T-helper 1 cell (primary cell): ENCODE measurements at regions not wholly inside any gene's neighbourhood (a gene's known extent, or its start where the extent isn't known, plus 50 kb on each side); places are given as distances from the start of the nearest gene placed in this dataset.

ENCODE experiments used
- DNase-seq, 5 donors: peaks; one replicate each; pipeline ENCODE4 v3.0.0-alpha.2; 2012 to 2020

DNA sequence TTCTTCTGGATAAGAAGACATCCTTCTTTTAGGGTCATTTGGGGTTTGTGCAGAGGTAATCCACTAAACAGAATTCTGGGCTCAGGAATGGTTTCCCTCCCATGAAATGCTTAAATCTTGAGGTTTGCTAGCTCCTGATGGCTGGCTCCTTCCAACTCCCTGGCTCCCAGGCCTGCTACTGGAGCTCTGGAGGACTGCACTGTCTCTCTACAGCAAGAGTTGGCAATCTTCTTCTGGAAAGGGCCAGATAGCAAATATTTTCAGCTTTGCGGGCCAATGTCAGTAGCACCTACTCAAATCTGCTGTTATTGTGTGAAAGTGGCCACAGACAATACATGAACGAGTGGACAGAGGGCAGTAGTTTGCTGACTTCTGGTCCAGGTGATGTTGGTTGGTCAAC is 174.2 kb upstream of the CTBP2 start:
- DNase-seq: no peak

DNA sequence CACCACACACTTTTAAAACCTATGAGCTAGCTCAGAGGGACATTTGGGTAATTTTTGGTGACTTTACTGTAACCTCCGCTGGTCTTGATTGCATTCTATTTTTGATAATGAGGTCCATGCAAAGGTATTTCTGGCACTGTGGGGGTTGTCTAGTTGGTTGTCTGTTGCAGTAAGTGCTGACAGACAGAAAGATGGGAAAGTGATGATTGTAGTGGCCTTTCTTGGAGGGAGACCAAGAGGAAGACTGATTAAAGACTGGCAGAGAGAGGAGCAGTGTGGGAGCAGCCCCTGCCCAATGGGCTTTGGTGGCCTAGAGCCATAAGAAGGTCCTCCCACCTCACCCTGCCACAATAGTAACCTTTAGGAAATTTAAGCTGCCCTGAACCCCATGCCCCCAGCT is 173.4 kb upstream of the CTBP2 start:
- DNase-seq: no peak

DNA sequence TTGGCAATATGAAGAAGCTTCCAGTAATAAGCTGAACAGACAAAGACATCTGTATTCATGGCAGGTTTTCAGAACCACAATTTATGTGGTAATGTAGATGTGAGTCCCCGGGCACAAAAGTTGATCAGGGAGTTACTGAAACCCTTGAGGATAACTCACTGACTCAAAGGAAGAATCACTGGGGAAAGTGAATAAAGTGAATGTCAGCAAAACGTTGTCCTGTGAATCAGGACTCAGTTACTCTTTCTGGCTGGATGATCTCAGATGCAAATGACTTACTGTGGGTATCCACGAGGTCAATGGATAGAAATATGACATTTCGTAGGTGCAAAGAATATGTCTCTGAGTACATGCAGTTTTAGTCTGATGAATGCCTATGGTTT is 172.8 kb upstream of the CTBP2 start:
- DNase-seq: no peak

DNA sequence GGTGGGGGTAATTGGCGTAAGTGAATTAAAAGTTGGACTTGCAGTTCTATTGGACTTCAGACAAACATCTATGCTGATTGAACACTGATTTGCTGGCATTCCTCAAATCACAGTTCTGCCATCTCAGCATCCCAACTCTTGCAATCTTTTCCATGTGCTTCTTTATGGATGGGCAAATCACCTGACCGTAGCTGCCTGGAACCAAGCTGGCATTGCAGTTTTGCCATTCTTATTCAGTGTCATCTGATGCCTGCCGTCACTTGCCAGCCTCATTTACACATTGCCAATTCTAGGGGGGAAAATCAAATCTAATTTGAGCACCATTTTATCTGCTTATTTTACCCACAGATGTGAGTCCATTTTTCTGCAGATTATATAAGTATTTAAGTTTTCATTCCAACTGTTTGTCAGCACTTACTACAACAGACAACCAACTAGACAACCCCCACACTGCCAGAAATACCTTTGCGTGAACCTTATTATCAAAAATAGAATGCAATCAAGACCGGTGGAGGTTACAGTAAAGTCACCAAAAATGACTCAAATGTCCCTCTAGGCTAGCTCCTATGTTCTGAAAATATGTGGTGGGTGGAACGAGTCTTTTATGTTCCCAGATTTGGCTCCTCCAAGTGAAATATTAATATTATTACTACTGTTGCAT is 172.3 kb upstream of the CTBP2 start:
- DNase-seq: no peak

DNA sequence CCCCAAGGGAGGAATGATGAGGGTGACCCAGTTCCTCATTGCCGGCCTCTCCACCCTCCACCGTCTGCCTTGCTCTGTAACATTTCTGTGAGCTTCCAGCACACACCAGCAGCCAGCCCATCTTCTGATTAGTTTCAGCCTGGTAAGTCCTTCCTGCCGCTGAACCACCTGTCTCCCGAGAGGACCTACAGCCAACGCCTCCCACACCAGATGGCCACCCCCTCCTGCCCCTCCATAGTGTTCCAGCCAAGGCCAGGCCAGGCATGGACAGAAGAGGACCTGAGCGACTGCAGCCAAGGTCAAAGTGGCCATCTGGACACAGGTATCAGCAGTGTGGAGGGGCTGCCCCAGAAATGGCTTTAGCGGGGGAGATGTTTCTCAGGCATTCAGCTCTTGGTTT is 170.7 kb upstream of the CTBP2 start:
- DNase-seq: no peak

DNA sequence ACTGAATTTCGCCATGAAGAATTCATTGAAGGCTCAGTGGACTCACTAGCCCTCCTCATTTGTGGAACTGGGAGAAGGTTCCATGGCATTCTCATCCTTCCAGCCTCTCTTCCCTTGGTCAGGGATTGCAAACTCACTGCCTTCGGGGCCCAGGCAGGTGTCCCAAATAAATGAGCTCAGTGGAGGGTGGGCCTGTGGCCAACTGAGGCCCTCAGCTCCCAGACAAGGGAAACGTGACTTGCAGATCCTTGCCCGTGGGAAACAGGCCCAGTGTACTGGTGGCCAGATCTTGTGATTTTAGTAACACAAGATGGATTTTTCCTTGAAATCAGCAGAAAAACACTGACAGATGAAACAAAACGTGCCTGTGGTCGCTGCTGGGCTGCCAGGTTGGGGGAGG is 168.7 kb upstream of the CTBP2 start:
- DNase-seq: no peak

DNA sequence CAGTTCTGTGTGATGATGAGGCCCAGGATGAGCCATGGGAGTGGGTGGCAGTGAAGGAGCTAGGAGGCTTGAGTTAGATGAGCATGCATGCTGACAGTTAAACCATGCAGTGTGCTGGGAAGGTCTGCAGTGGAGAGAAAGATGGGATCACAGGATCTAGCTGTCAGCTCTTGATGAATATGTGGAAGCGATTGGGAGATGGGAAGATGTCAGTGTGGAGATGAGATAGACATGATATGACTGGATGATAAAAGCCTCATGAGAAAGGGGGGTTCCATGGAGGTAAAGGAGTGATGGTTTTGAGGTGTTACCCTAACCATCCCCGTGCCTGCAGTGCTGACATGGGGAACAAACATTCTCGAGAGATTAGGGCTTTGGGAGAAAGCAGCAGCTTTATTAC is 165.0 kb upstream of the CTBP2 start:
- DNase-seq: no peak

DNA sequence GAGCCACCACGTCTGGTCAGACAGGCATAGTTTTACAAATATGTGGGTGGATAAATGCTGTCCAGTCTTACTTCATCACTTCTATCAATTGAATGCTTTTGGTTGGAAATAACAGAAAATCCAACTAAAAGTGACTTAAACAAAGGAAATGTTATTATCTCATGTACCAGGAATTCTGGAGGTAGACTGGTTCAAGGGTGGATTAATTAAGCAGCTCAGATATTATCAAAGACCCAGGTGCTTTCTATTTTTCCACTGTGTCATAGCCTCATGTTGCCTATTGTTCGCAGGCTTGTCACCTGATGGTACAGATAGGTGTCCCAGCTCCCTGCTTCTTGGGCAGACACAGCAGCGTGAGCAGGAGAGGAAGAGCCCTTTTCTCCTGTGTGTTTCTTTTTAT is 156.1 kb upstream of the CTBP2 start:
- no peak for DNase-seq

DNA sequence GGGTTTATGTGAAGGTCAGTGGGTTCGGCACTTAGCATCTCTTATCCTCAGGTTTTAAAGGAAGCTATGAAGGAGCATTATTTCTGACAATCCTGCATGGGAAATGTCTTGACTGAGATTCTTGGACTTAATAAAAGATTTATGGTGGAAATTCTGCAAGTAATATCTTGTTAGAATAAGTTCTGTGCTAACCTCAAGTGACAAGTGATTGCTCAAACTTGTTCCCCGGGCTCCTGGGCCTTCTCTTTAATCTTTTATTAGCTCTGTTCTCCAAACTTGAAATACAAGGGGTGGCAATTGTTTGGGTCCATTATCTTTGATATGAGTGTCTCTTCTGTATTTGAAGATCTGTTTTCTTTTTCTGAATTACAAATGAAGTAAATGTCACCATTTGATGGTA is 140.6 kb upstream of the CTBP2 start:
- no peak for DNase-seq

DNA sequence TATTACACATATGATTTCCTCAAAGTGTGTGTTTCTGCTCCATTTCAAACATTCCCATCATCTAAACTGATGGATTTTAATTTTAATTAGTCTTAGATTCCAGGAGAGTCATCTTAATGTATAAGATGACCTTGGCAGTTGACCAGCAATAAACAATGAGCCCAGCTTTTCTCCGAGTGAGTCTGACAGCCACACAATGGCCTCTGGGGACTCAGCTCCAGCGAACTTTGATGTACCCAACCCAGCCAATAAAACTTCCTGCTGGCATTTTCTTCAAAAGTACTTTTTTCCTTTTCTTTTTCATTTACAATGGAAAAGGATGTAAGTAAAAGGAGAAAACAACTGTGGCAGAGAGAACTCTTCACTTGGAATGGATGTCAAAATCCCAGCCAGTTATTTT is 139.1 kb upstream of the CTBP2 start:
- no peak for DNase-seq

DNA sequence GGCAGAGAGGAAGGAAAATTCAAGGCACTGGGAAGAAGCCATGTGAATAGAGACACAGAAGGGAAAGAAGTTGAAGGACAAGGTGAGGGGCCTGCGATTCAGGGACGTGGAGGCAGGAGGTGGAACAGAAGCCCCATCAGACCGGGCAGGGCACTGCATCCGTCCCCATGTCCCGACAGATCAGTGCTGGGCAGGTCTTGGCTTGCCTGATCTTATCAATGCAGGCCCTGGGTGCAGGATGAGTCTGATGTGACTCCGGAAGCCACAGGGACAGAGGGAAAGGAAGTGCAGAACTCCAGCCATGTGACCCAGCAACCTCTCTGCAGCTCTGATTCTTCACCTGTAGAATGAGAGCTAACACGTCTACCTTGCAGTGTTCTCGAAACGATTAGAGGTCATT is 136.2 kb upstream of the CTBP2 start:
- DNase-seq: no peak

DNA sequence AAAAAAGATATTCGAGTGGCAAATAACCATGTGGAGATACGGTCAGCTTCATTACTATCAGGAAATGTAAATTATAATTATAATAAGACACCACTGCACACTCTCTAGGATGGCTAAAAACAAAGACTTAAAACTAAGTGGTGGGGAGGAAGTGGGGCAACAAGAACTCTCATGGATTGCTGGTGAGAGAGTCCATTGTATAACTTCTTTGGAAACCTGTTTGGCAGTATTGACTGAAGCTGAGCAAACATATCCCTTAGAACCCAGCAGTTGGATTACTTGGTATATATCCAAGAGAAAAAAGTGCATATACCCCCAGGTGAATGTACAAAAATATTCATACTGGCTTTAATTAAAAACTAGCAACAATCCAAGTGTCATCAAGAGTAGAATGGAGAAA is 133.7 kb upstream of the CTBP2 start:
- DNase-seq: no peak

DNA sequence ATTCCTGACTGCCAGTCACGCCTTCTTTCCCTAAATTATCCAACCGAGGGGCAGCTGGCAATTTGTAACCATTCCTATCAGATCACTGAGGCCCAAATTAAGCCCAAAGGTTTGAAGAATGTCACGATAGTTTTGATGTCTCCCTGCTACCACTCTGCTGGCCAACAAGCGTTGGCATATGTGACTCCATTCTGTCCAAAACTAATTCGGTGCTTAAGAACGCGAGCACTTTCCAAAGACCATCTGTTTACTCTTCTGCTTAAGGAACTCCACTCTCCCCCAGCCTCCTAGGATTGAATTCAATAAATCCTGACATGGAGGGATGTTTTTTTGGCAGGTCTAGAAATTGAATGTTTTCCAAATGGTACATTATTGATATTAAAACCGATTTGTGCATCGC is 131.5 kb upstream of the CTBP2 start:
- DNase-seq: no peak

DNA sequence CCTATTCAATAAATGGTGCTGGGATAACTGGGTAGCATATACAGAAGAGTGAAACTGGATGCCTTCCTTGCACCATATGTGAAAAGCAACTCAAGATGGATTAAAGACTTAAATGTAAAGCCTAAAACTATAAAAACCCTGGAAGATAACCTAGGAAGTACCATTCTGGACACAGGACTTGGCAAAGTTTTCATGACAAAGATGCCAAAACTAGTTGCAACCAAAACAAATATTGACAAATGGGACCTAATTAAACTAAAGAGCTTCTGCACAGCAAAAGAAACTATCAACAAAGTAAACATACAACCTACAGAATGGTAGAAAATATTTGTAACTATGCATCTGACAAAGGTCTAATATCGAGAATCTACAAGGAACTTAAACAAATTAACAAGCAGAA is 129.1 kb upstream of the CTBP2 start:
- no peak for DNase-seq

DNA sequence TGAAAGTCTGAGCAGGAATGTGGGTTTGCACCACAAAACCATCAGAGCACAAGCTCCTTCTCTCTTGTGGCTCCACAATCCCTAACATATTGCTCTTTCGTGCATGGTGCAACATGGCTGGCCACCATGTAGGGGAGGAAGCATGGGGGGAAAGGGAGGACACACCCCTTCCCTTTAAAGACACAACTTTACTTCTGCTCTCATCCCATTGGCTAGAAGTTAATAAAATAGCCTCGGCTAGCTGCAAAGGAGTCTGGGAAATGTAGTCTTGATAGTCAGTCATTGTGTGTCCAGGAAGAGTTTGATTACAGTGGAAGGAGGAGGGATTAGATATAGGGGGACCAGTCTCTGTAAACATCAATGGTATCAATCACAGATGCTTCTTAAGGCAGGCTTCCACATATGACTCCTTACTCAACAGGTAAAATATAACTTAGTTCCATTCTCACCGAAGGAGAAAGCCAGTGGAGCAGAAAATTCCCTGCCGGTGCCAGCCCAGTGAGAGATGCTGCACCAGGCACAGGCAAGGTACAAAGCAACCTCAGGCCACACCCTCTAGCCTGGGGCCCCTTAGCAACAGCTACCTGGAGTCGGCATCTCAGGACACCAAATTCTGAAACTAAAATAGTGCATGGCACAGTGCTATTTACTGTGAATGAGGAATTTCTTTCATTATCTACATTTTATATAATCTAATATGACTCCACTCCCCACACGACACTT is 124.7 kb upstream of the CTBP2 start:
- DNase-seq: no peak

DNA sequence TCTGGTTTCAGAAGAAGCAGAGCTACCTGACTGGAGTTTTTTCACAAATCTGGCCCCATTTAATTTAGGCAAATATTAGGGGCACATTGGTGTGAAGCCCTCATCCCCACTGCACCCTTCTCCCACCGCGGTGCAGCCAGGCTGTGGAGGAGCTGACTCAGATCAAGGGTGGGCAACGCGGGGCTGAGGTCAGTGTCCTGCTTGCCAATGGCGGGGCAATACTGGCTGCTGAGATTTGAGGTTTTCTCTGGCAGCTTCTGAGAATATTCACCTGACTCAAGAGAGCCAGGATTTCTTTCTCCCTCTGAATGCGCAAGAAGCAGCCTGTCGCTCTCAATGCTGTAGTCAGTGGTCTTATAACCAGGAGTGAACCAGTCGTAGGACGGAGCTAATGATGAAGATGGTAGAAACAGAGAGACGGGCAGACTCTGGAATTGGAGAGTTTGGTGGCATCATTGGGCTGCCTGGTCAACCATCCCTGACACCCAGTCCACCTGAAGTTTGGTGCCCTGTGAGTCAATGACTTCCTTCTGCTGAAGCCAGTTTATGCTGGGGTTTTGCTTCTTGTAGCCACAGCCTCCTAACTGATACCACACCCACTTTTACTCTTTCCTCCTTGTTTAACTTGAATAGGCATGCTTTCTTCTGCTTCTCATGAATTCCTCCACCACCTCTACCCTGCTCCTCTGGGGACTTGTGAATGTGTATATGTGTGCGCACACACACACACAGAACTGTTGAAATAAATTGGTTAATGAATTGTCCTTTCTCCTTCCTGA is 123.7 kb upstream of the CTBP2 start:
- no peak for DNase-seq

DNA sequence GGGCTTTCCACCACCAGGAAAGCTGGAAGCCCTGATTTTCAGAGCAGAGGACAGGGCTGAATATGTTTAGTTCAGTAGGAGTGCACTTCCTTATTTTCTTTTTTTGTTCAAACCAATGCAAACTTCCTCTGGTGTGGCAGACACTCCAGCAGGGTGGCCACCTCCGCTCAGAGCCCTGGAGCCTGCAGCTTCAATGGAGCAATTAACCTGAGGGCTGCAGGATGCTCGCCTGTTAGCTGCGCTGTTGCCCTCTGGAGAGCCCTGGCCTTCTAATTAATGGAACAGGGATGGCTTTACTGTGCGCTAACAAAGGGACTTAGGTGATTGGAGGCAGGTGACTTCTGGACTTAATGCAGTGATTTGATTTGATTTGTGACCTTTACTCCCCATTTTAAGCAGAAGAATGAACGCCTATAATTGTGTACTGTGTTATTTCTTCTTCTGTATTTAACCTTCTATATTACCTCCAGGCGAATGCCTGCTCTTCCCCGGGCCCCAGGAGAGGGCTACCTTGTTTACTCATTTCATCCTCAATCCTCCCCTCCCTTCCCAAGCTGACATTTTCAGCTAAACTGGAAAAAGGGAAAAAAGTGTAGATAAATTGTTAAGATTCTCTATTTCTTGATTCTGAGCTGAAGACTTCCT is 123.0 kb upstream of the CTBP2 start:
- DNase-seq: no peak

DNA sequence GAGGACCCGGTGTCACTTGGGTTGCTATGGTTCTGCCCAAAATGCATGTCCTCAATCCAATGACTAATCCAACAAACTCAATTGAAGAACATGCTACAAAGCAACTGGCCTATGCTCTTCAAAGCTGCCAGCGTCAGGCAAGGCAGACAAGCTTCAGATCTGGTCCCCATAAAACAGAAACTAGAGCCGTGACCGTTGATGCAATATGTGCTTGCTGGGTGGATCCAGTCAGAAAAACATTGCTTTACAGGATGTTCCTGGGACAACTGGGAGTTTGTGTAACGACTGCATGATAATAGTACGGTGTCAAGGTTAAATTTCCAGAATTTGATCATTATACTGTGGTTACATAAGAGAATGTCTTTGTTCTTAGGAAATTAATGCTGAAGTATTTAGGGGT is 120.7 kb upstream of the CTBP2 start:
- no peak for DNase-seq

DNA sequence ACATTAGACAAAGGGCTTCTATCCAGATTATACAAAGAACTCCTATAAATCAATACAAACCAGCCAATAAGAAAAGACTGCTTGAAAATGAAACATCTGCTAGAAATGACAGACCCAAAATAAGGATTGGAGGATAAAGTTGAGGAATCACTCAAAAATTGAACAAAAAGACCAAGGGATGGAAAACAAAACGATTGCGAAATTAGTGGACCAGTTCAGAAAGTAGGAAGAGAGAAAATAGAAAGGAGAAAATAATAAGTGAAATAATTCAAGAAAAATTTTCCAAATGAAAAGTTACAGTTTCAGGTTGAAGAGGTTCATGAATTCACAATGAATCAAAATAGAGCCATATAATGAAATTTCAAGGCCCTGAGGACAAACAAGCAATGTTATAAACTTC is 115.8 kb upstream of the CTBP2 start:
- no peak for DNase-seq

DNA sequence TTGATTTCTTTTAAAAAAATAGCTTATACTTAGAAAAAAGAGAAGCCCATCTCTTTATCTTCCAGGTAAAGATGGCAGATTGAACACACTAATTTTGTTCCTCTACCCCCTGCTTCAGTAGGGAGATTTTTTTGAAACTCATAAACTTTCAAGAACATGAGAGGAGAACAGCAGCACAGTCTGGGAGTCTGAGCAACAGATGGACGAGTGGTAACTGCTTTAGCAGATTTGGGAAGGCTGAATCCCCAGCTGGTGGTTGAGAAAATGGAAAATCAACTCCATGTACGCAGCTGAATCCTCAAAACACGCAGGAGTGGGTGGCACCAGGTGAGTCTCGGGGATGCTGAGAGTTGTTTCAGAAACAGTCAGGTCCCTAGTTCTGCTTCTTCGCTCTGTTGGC is 114.6 kb upstream of the CTBP2 start:
- no peak for DNase-seq

DNA sequence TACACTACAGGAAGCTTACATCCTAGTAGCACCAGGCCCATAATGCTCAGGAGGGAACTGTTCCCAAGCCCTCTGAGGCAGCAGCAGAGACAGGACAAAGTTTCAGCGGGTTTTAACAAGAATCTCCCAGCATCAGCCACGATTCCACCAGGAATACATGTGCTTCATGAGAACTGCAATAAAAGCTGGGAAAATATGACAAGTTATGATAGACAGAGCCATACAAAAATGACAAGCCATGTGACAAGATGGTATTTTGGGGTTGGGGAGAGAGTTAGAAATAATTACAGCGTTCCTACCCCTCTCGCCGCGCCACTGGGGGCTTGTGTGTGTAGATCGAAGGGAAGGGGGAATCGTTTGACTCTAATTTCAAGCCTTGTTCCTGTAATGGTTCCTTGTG is 112.7 kb upstream of the CTBP2 start:
- DNase-seq: no peak

DNA sequence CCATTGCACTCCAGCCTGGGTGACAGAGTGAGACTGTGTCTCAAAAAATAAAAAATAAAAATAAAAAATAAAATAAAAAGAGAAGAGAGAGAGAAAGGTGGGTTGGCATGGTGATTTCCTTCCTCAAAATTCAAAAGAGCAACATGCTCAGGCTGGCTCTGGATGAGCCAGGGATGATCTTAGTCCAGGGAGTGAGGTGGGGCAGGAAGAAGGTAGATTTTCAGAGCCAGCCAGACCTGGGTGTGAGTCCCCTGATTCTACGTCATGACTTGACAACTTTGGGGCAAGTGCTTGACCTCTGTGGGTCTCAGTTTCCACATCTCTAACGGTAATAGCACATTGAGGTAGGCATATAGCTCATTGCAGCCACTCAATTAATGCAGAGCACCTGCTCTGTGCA is 109.4 kb upstream of the CTBP2 start:
- DNase-seq: no peak

DNA sequence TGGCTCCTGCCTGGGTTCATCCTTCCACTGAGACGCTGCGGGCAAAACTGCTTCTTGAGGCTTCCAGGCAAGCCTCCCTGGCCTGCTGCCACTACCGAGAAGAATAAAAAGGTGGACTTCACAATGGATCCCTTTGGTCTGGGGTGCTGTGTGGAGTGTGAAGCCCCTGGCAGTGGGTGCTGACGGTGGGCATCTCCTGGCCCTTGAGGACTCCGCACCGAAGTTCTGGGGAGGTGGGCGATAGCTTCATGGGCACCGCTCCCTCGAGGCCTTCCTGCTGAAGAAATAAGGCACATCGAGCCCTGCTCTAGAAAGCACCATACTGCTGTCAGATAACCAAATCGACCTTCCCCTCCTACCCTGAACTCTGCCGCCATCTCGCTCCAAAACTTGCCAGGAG is 106.6 kb upstream of the CTBP2 start:
- DNase-seq: no peak

DNA sequence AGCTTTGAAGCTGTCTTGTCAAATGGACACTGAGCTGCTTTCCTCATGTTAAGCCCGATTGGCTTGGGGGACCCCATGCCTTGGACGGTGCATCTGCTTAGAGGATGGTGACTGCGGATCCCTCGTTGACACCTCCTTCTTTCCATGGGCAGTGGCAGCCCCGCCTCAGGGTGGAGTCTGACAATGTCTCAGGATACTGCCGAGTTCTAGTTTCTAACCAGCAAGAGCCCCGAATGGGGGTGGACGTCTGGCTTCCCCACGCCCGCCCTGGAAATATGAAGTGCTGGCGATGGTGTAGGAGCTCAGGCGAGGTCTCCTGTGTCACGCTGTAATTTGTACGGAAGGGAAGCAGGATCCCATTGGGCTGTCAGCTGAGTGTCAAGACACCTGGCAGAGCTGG is 106.2 kb upstream of the CTBP2 start:
- no peak for DNase-seq
